BJ (cell line): ENCODE measurements at regions not wholly inside any gene's neighbourhood (a gene's known extent, or its start where the extent isn't known, plus 50 kb on each side); places are given as distances from the start of the nearest gene placed in this dataset.

ENCODE experiments used
- CTCF ChIA-PET: fragments of 350-600 bp; formaldehyde crosslinking; extraction: SDS; loops from one replicate; lab custom pipeline; 2021; ENCODE audit warnings: antibody characterized with exemption, inconsistent platforms; lab: Yijun Ruan, JAX
- POLR2A ChIA-PET: fragments of 300-600 bp; sonication (Branson Sonifier 250); formaldehyde crosslinking; extraction: SDS; loops from one replicate; lab custom pipeline; 2021; ENCODE audit warnings: antibody characterized with exemption; lab: Charles Lee
- DNase-seq: peaks from one replicate; pipeline ENCODE4 v3.0.0-alpha.2; 2011; ENCODE audit warnings: low read depth
- H3K27me3 ChIP-seq: 2 replicates; pipeline ENCODE4 v1.6.0; 2011; ENCODE audit warnings: low read length; ENCODE audit not compliant: control insufficient read depth, insufficient read depth
- H3K36me3 ChIP-seq: 2 replicates; pipeline ENCODE4 v1.5.1; 2011; ENCODE audit warnings: low read length; ENCODE audit not compliant: control insufficient read depth, insufficient read depth
- H3K4me3 ChIP-seq: 2 replicates; pipeline ENCODE4 v1.5.1; 2011; ENCODE audit warnings: low read depth, mild to moderate bottlenecking, control low read depth, low read length
- CTCF ChIP-seq: IDR thresholded peaks from 2 replicates; pipeline ENCODE4 v1.5.1; 2011; ENCODE audit warnings: low read depth, mild to moderate bottlenecking, control low read depth, inconsistent platforms, low read length, moderate library complexity; ENCODE audit not compliant: insufficient read depth

GRCh38 chr1:209316929-209317328, 266.6 kb upstream of the CAMK1G start:
- DNase-seq: no peak
- Histone ChIP-seq H3K27me3 (no peaks in the 10 kb centered on the region), H3K4me3 (no peak overlapping the region), H3K36me3 (no peaks in the 10 kb centered on the region)
- no peak for TF ChIP-seq CTCF
- ChIA-PET CTCF (interaction anchor here (1.0 kb wide), 1 partner anchor 18 kb away, joined by 4 read pairs; no protein-coding TSS in a partner anchor), POLR2A (no interaction called here)

- Histone ChIP-seq H3K4me3 (no peak overlapping the region), H3K36me3 (no peaks in the 10 kb centered on the region), H3K27me3 (no peaks in the 10 kb centered on the region)
- CTCF ChIA-PET: interaction anchor here (1.2 kb wide), 1 partner anchor 16 kb away, joined by 5 read pairs; no protein-coding TSS in a partner anchor
- TF ChIP-seq CTCF: no peak
- POLR2A ChIA-PET: no interaction called here
- DNase-seq: no peak
These were observed 265.1 kb upstream of the CAMK1G start for GRCh38 chr1:209318181-209319056.

GRCh38 chr1:209319057-209319432, 264.5 kb upstream of the CAMK1G start:
- CTCF ChIA-PET: interaction anchor here (1.2 kb wide), 1 partner anchor 15 kb away, joined by 5 read pairs; no protein-coding TSS in a partner anchor
- Histone ChIP-seq H3K27me3 (no peaks in the 10 kb centered on the region), H3K36me3 (no peaks in the 10 kb centered on the region), H3K4me3 (no peak overlapping the region)
- POLR2A ChIA-PET: no interaction called here
- TF ChIP-seq CTCF: no peak
- no peak for DNase-seq

GRCh38 chr1:209319549-209319948, 264.0 kb upstream of the CAMK1G start:
- H3K4me3 ChIP-seq: no peak overlapping the region
- no peak for TF ChIP-seq CTCF
- no peaks in the 10 kb centered on the region for H3K27me3 ChIP-seq
- ChIA-PET POLR2A (no interaction called here), CTCF (interaction anchor here (1.1 to 1.2 kb wide), 3 partner anchors 11 to 71 kb away, joined by 3 to 5 read pairs (median 3); no protein-coding TSS in a partner anchor)
- H3K36me3 ChIP-seq: no peaks in the 10 kb centered on the region
- DNase-seq: no peak

GRCh38 chr1:209323743-209324142, 259.8 kb upstream of the CAMK1G start:
- ChIA-PET CTCF (interaction anchor here (1.5 kb wide), 2 partner anchors 11 to 31 kb away, joined by 5 to 6 read pairs; no protein-coding TSS in a partner anchor), POLR2A (no interaction called here)
- no peak for TF ChIP-seq CTCF
- no peak for DNase-seq
- Histone ChIP-seq H3K36me3 (no peaks in the 10 kb centered on the region), H3K4me3 (no peak overlapping the region), H3K27me3 (no peaks in the 10 kb centered on the region)
